ENCODE measurements at regions not wholly inside any gene's neighbourhood (a gene's known extent, or its start where the extent isn't known, plus 50 kb on each side); places are given as distances from the start of the nearest gene placed in this dataset.

GRCh38 chr20:60857708-60858107, 394.4 kb upstream of the CDH4 start:
- TF ChIP-seq POLR2AphosphoS5 (IDR thresholded peaks at IDR 0.05; ENCODE audit: low read depth, low read length) = no peak
- TF ChIP-seq REST (IDR thresholded peaks at IDR 0.05; ENCODE audit: insufficient read depth in 1 of 2, low read depth in 2 of 2, low read length in 2 of 2) = no peak
- no peak for TF ChIP-seq FOXP2 (optimal IDR thresholded peaks at IDR 0.05; ENCODE audit: borderline replicate concordance, extremely low read depth, extremely low read length, insufficient read depth)
- no peak for TF ChIP-seq SIN3A (IDR thresholded peaks at IDR 0.05; ENCODE audit: borderline replicate concordance, insufficient read depth, low read length)

DNA sequence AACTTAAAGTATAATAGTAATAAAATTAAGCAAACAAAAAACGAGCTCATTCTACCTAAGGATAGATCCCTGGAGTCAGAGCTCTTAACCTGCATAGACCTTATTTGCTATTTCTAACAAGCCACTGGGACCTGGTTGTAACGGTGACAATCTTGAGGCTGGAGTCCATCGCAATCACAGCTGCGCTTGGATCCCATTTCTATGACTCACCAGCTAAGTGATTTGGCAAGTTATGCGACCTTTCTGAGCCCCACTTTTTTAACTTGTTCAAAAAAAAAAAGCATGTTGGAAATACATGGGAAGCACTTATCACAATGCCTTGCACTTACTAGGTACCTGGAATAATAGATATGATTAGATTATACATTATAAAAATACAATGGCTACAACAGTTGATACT, 389.5 kb upstream of the CDH4 start:
- TF ChIP-seq SIN3A (IDR thresholded peaks at IDR 0.05; ENCODE audit: borderline replicate concordance, insufficient read depth, low read length) (no peak), FOXP2 (optimal IDR thresholded peaks at IDR 0.05; ENCODE audit: borderline replicate concordance, extremely low read depth, extremely low read length, insufficient read depth) (no peak), REST (IDR thresholded peaks at IDR 0.05; ENCODE audit: insufficient read depth in 1 of 2, low read depth in 2 of 2, low read length in 2 of 2) (no peak), TAF1 (IDR thresholded peaks at IDR 0.05; ENCODE audit: borderline replicate concordance, insufficient read depth, low read length) (no peak), POLR2AphosphoS5 (IDR thresholded peaks at IDR 0.05; ENCODE audit: low read depth, low read length) (no peak)

DNA sequence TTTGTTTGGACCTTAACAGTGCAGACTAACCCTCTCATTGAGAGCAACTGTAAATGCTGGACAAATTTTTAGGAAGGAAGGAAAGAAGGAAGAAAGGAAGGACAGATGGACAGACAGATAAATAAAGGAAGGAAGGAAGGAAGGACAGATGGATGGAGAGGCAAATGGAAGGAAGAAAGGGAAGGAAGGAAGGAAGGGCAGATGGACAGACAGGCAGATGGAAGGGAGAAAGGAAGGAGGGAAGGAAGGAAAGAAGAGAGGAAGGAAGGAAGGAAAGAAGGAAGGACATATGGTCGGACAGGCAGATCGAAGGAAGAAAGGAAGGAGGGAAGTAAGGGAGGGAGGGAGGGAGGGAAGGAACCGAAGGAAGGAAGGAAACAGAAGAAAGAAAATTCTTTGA, 388.5 kb upstream of the CDH4 start:
- TF ChIP-seq POLR2AphosphoS5 (IDR thresholded peaks at IDR 0.05; ENCODE audit: low read depth, low read length) = no peak
- no peak for TF ChIP-seq TAF1 (IDR thresholded peaks at IDR 0.05; ENCODE audit: borderline replicate concordance, insufficient read depth, low read length)
- TF ChIP-seq SIN3A (IDR thresholded peaks at IDR 0.05; ENCODE audit: borderline replicate concordance, insufficient read depth, low read length) = no peak
- TF ChIP-seq FOXP2 (optimal IDR thresholded peaks at IDR 0.05; ENCODE audit: borderline replicate concordance, extremely low read depth, extremely low read length, insufficient read depth) = no peak
- no peak for TF ChIP-seq REST (IDR thresholded peaks at IDR 0.05; ENCODE audit: insufficient read depth in 1 of 2, low read depth in 2 of 2, low read length in 2 of 2)

DNA sequence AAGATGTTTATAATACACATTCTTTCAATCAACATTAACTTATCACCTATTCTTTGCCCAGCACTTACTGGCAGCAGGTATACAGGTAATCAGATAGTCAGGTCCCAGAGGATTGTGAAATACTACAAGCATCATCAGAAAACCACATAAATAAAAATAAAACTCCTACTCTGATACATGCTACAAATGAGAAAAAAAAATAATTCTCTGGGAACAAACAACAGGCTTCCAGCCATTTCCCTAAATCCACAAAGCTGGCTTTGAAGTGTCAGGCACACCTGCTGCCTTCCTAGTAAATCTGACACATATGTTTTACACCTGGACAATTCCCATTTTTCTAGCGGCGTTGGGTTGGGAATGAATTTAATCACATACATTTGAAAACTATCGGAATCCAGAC, 384.5 kb upstream of the CDH4 start:
- no peak for TF ChIP-seq FOXP2 (optimal IDR thresholded peaks at IDR 0.05; ENCODE audit: borderline replicate concordance, extremely low read depth, extremely low read length, insufficient read depth)
- TF ChIP-seq REST (IDR thresholded peaks at IDR 0.05; ENCODE audit: insufficient read depth in 1 of 2, low read depth in 2 of 2, low read length in 2 of 2) = no peak
- no peak for TF ChIP-seq SIN3A (IDR thresholded peaks at IDR 0.05; ENCODE audit: borderline replicate concordance, insufficient read depth, low read length)
- no peak for TF ChIP-seq TAF1 (IDR thresholded peaks at IDR 0.05; ENCODE audit: borderline replicate concordance, insufficient read depth, low read length)
- TF ChIP-seq POLR2AphosphoS5 (IDR thresholded peaks at IDR 0.05; ENCODE audit: low read depth, low read length) = no peak

- TF ChIP-seq SIN3A (IDR thresholded peaks at IDR 0.05; ENCODE audit: borderline replicate concordance, insufficient read depth, low read length) (no peak), POLR2AphosphoS5 (IDR thresholded peaks at IDR 0.05; ENCODE audit: low read depth, low read length) (no peak), FOXP2 (optimal IDR thresholded peaks at IDR 0.05; ENCODE audit: borderline replicate concordance, extremely low read depth, extremely low read length, insufficient read depth) (no peak), TAF1 (IDR thresholded peaks at IDR 0.05; ENCODE audit: borderline replicate concordance, insufficient read depth, low read length) (no peak), REST (IDR thresholded peaks at IDR 0.05; ENCODE audit: insufficient read depth in 1 of 2, low read depth in 2 of 2, low read length in 2 of 2) (no peak)
These were observed 383.7 kb upstream of the CDH4 start for GRCh38 chr20:60868316-60868891.

Data from PFSK-1 (cell line).